Mesenchymal stem cell (in vitro differentiated cells and primary cell): ENCODE measurements at regions not wholly inside any gene's neighbourhood (a gene's known extent, or its start where the extent isn't known, plus 50 kb on each side); places are given as distances from the start of the nearest gene placed in this dataset.

Source experiments
- DNase-seq: peaks from one replicate; pipeline ENCODE4 v3.0.0-alpha.2; 2013
- H2AFZ ChIP-seq: one replicate; pipeline ENCODE4 v1.6.1; 2013; ENCODE audit warnings: low read depth, mild to moderate bottlenecking, control low read depth, inconsistent platforms, low read length, moderate library complexity
- H2AK5ac ChIP-seq: 2 replicates; pipeline ENCODE4 v1.6.1; 2013; ENCODE audit warnings: low read length, moderate library complexity, mild to moderate bottlenecking, inconsistent platforms; ENCODE audit not compliant: severe bottlenecking
- H2BK120ac ChIP-seq: one replicate; pipeline ENCODE4 v1.6.1; 2013; ENCODE audit warnings: low read depth, mild to moderate bottlenecking, inconsistent platforms, low read length, moderate library complexity
- H2BK12ac ChIP-seq, 2 experiments: one replicate each; pipeline ENCODE4 v1.6.1; 2013; ENCODE audit warnings: inconsistent platforms in 2 of 2, low read length in 2 of 2, mild to moderate bottlenecking in 2 of 2, moderate library complexity in 2 of 2, control low read depth in 1 of 2
- H2BK15ac ChIP-seq: one replicate; pipeline ENCODE4 v1.6.1; 2013; ENCODE audit warnings: mild to moderate bottlenecking, low read depth, inconsistent platforms; ENCODE audit not compliant: poor library complexity, severe bottlenecking
- H2BK5ac ChIP-seq: 2 replicates; pipeline ENCODE4 v1.6.1; 2013; ENCODE audit warnings: low read depth, mild to moderate bottlenecking, low read length, control low read depth, inconsistent platforms; ENCODE audit not compliant: poor library complexity, severe bottlenecking
- H3K14ac ChIP-seq, 2 experiments: one replicate each; pipeline ENCODE4 v1.6.1; 2013; ENCODE audit warnings: inconsistent platforms in 2 of 2, low read length in 2 of 2, control low read depth in 1 of 2, mild to moderate bottlenecking in 1 of 2, moderate library complexity in 1 of 2
- H3K18ac ChIP-seq, 2 experiments: one replicate each; pipeline ENCODE4 v1.6.1; 2013; ENCODE audit warnings: inconsistent platforms in 2 of 2, low read length in 2 of 2, control low read depth in 1 of 2, low read depth in 1 of 2, mild to moderate bottlenecking in 1 of 2
- H3K23ac ChIP-seq, 2 experiments: one replicate each; pipeline ENCODE4 v1.6.1; 2013; ENCODE audit warnings: inconsistent platforms in 2 of 2, low read length in 2 of 2, mild to moderate bottlenecking in 2 of 2, moderate library complexity in 2 of 2, control low read depth in 1 of 2
- H3K27ac ChIP-seq: 2 replicates; pipeline ENCODE4 v1.5.1; 2013; ENCODE audit warnings: mild to moderate bottlenecking, moderate library complexity, low read length, control low read depth, inconsistent platforms; ENCODE audit not compliant: poor library complexity, severe bottlenecking
- H3K27me3 ChIP-seq, 2 experiments: 2 replicates each; pipeline versions ENCODE4 v1.6.1 to v1.7.0; 2013; ENCODE audit warnings: low read length in 2 of 2, mild to moderate bottlenecking in 2 of 2, moderate library complexity in 2 of 2, control low read depth in 1 of 2, inconsistent platforms in 1 of 2; ENCODE audit not compliant: control insufficient read depth in 1 of 2, insufficient read depth in 1 of 2
- H3K36me3 ChIP-seq, 2 experiments: 2 replicates each; pipeline versions ENCODE4 v1.6.1 to v1.7.0; 2013; ENCODE audit warnings: low read length in 2 of 2, control low read depth in 1 of 2, inconsistent platforms in 1 of 2, low read depth in 1 of 2, mild to moderate bottlenecking in 1 of 2; ENCODE audit not compliant: insufficient read depth in 2 of 2, control insufficient read depth in 1 of 2
- H3K4ac ChIP-seq, 2 experiments: one replicate each; pipeline ENCODE4 v1.6.1; 2013; ENCODE audit warnings: inconsistent platforms in 2 of 2, low read length in 2 of 2, mild to moderate bottlenecking in 2 of 2, moderate library complexity in 2 of 2, control low read depth in 1 of 2, low read depth in 1 of 2
- H3K4me1 ChIP-seq: 2 replicates; pipeline ENCODE4 v1.6.1; 2013; ENCODE audit warnings: low read depth, low read length, control low read depth; ENCODE audit not compliant: control insufficient read depth, insufficient read depth
- H3K4me2 ChIP-seq: 2 replicates; pipeline ENCODE4 v1.6.1; 2013; ENCODE audit warnings: low read length, mild to moderate bottlenecking, inconsistent platforms; ENCODE audit not compliant: poor library complexity, severe bottlenecking
- H3K4me3 ChIP-seq, 2 experiments: 2 replicates each; pipeline versions ENCODE4 v1.5.1 to v1.7.0; 2013; ENCODE audit warnings: low read length in 2 of 2, mild to moderate bottlenecking in 2 of 2, control low read depth in 1 of 2, low read depth in 1 of 2; ENCODE audit not compliant: insufficient read depth in 1 of 2
- H3K79me1 ChIP-seq: replicated peaks from 2 replicates; pipeline ENCODE4 v1.6.1; 2013; ENCODE audit warnings: mild to moderate bottlenecking, control low read depth, low read length, inconsistent platforms; ENCODE audit not compliant: poor library complexity, severe bottlenecking
- H3K9ac ChIP-seq: 2 replicates; pipeline ENCODE4 v1.7.0; 2013; ENCODE audit warnings: mild to moderate bottlenecking, low read length, moderate library complexity
- H3K9me3 ChIP-seq: 2 replicates; pipeline ENCODE4 v1.7.0; 2013; ENCODE audit warnings: mild to moderate bottlenecking, low read length; ENCODE audit not compliant: control insufficient read depth
- H4K8ac ChIP-seq: one replicate; pipeline ENCODE4 v1.6.1; 2013; ENCODE audit warnings: inconsistent platforms, mild to moderate bottlenecking, low read length, moderate library complexity
- H4K91ac ChIP-seq: one replicate; pipeline ENCODE4 v1.6.1; 2013; ENCODE audit warnings: mild to moderate bottlenecking, low read length, inconsistent platforms
- WGBS: methylation state at CpG from one replicate; pipeline ENCODE4 v1.1.7; 2013; ENCODE audit warnings: mixed read lengths; 5-methylcytosine and 5-hydroxymethylcytosine counted together

GRCh38 chr2:151118269-151118668 lies 143.4 kb downstream of the RBM43 start:
- Histone ChIP-seq H3K4ac (no peak overlapping the region), H3K23ac (no peak overlapping the region), H3K18ac (no peak overlapping the region), H3K36me3 (no peaks in the 10 kb centered on the region), H3K9ac (no peak overlapping the region), H3K4me3 (no peak overlapping the region), H2AK5ac (no peak overlapping the region), H3K9me3 (peaks cover 36% of the 10 kb centered on the region), H3K27me3 (no peaks in the 10 kb centered on the region), H2BK15ac (no peak overlapping the region), H2BK120ac (no peak overlapping the region), H4K91ac (no peak overlapping the region), H2BK12ac (no peak overlapping the region), H2AFZ (no peak overlapping the region), H3K27ac (no peak overlapping the region), H3K4me1 (no peaks in the 10 kb centered on the region), H3K4me2 (no peak overlapping the region), H3K79me1 (no peaks in the 10 kb centered on the region), H3K14ac (no peak overlapping the region), H2BK5ac (no peak overlapping the region), H4K8ac (no peak overlapping the region)
- no peak for DNase-seq

GRCh38 chr2:151114874-151115273 lies 146.8 kb downstream of the RBM43 start:
- Histone ChIP-seq H3K27me3 (no peaks in the 10 kb centered on the region), H3K18ac (no peak overlapping the region), H2BK12ac (no peak overlapping the region), H2BK5ac (no peak overlapping the region), H2BK120ac (no peak overlapping the region), H3K79me1 (no peaks in the 10 kb centered on the region), H3K9ac (no peak overlapping the region), H3K4me2 (no peak overlapping the region), H3K27ac (no peak overlapping the region), H4K8ac (no peak overlapping the region), H3K23ac (no peak overlapping the region), H3K4me1 (no peaks in the 10 kb centered on the region), H3K9me3 (peaks cover 36% of the 10 kb centered on the region), H2AFZ (no peak overlapping the region), H3K14ac (no peak overlapping the region), H2BK15ac (no peak overlapping the region), H3K4ac (no peak overlapping the region), H2AK5ac (no peak overlapping the region), H3K36me3 (no peaks in the 10 kb centered on the region), H4K91ac (no peak overlapping the region), H3K4me3 (no peak overlapping the region)
- WGBS, result 82% methylated on average over 3 of the region's 3 CpGs
- DNase-seq, result no peak

GRCh38 chr2:151113318-151113717 lies 148.3 kb downstream of the RBM43 start:
- no peak overlapping the region for H3K9ac ChIP-seq
- no peak overlapping the region for H3K18ac ChIP-seq
- H3K14ac ChIP-seq, result no peak overlapping the region
- no peak overlapping the region for H3K4me3 ChIP-seq
- no peak overlapping the region for H2BK15ac ChIP-seq
- H3K27ac ChIP-seq, result no peak overlapping the region
- H3K23ac ChIP-seq, result no peak overlapping the region
- no peak overlapping the region for H3K4ac ChIP-seq
- H4K91ac ChIP-seq, result no peak overlapping the region
- WGBS, result 76% methylated on average over 1 of the region's 3 CpGs
- no peak overlapping the region for H2AFZ ChIP-seq
- no peak overlapping the region for H2AK5ac ChIP-seq
- H2BK12ac ChIP-seq, result no peak overlapping the region
- no peaks in the 10 kb centered on the region for H3K27me3 ChIP-seq
- H3K4me1 ChIP-seq, result no peaks in the 10 kb centered on the region
- H3K79me1 ChIP-seq, result no peaks in the 10 kb centered on the region
- no peak for DNase-seq
- H2BK5ac ChIP-seq, result no peak overlapping the region
- H2BK120ac ChIP-seq, result no peak overlapping the region
- H3K9me3 ChIP-seq, result peaks cover 22% of the 10 kb centered on the region
- no peak overlapping the region for H4K8ac ChIP-seq
- no peaks in the 10 kb centered on the region for H3K36me3 ChIP-seq
- no peak overlapping the region for H3K4me2 ChIP-seq

- WGBS, result no CpG with 5 or more reads among the region's 1 CpG
- no peaks in the 10 kb centered on the region for H3K36me3 ChIP-seq
- no peaks in the 10 kb centered on the region for H3K4me1 ChIP-seq
- peaks cover 9% of the 10 kb centered on the region for H3K9me3 ChIP-seq
- no peak overlapping the region for H2AK5ac ChIP-seq
- no peak overlapping the region for H2BK5ac ChIP-seq
- no peak overlapping the region for H3K4me3 ChIP-seq
- H2BK12ac ChIP-seq, result no peak overlapping the region
- no peak overlapping the region for H3K23ac ChIP-seq
- DNase-seq, result peak; percentile 83
- H3K27me3 ChIP-seq, result no peaks in the 10 kb centered on the region
- no peak overlapping the region for H3K4me2 ChIP-seq
- no peak overlapping the region for H2BK120ac ChIP-seq
- no peak overlapping the region for H3K14ac ChIP-seq
- H3K79me1 ChIP-seq, result no peaks in the 10 kb centered on the region
- no peak overlapping the region for H3K18ac ChIP-seq
- H4K8ac ChIP-seq, result no peak overlapping the region
- H3K27ac ChIP-seq, result no peak overlapping the region
- H3K4ac ChIP-seq, result no peak overlapping the region
- H2BK15ac ChIP-seq, result no peak overlapping the region
- peak overlapping the region; percentile 55 for H3K9ac ChIP-seq
- H4K91ac ChIP-seq, result no peak overlapping the region
- H2AFZ ChIP-seq, result no peak overlapping the region
These were observed 149.9 kb downstream of the RBM43 start for GRCh38 chr2:151111599-151112278.
